DMS 273 treated with DMSO at 0.1 percent for 48 hours (cell line): ENCODE measurements at regions not wholly inside any gene's neighbourhood (a gene's known extent, or its start where the extent isn't known, plus 50 kb on each side); places are given as distances from the start of the nearest gene placed in this dataset.
"Not testable (repeated sequence)": the region's sequence is repeated elsewhere in the genome, so short reads cannot be mapped to it uniquely, and the experiment has no call there.

Experiments used
- DNase-seq: peaks from one replicate; lab custom pipeline; 2025; lab: John Stamatoyannopoulos, UW

- no peak for DNase-seq
Measured at GRCh38 chr6:134669485-134669884, 280.4 kb downstream of the ALDH8A1 start.

- no peak for DNase-seq
Measured at GRCh38 chr6:134667111-134667510, 282.8 kb downstream of the ALDH8A1 start.

- DNase-seq: no peak
Measured at GRCh38 chr6:134666125-134666524, 283.8 kb downstream of the ALDH8A1 start.

- DNase-seq: no peak
Measured at GRCh38 chr6:134665029-134665723, 284.7 kb downstream of the ALDH8A1 start.

- no peak for DNase-seq
Measured at GRCh38 chr6:134663800-134664535, 285.9 kb downstream of the ALDH8A1 start.

GRCh38 chr6:134663356-134663755 is 286.5 kb downstream of the ALDH8A1 start:
- no peak for DNase-seq

- DNase-seq: no peak
Measured at GRCh38 chr6:134662077-134662700, 287.7 kb downstream of the ALDH8A1 start.

- not testable (repeated sequence) for DNase-seq
Measured at GRCh38 chr6:134659885-134660284, 290.0 kb downstream of the ALDH8A1 start.

- no peak for DNase-seq
Measured at GRCh38 chr6:134658596-134658995, 291.3 kb downstream of the ALDH8A1 start.

- no peak for DNase-seq
Measured at GRCh38 chr6:134657751-134658527, 292.0 kb downstream of the ALDH8A1 start.

GRCh38 chr6:134657343-134657742 is 292.6 kb downstream of the ALDH8A1 start:
- DNase-seq: no peak

GRCh38 chr6:134654751-134655150 is 295.1 kb downstream of the ALDH8A1 start:
- no peak for DNase-seq

GRCh38 chr6:134651519-134651918 is 298.4 kb downstream of the ALDH8A1 start:
- DNase-seq: no peak

- DNase-seq: no peak
Measured at GRCh38 chr6:134647861-134648260, 302.0 kb downstream of the ALDH8A1 start.

- DNase-seq: no peak
Measured at GRCh38 chr6:134642819-134643218, 307.1 kb downstream of the ALDH8A1 start.

- no peak for DNase-seq
Measured at GRCh38 chr6:134642279-134642678, 307.6 kb downstream of the ALDH8A1 start.

GRCh38 chr6:134640975-134641429 is 308.9 kb downstream of the ALDH8A1 start:
- peak; percentile 8 for DNase-seq

- DNase-seq: no peak
Measured at GRCh38 chr6:134640229-134640628, 309.7 kb downstream of the ALDH8A1 start.

- DNase-seq: no peak
Measured at GRCh38 chr6:134637847-134638437, 312.0 kb downstream of the ALDH8A1 start.

GRCh38 chr6:134637282-134637681 is 312.6 kb downstream of the ALDH8A1 start:
- DNase-seq: no peak

- DNase-seq: no peak
Measured at GRCh38 chr6:134636186-134636799, 313.6 kb downstream of the ALDH8A1 start.
